ENCODE measurements at regions not wholly inside any gene's neighbourhood (a gene's known extent, or its start where the extent isn't known, plus 50 kb on each side); places are given as distances from the start of the nearest gene placed in this dataset.

GRCh38 chr2:76472946-76473345 is 762.2 kb upstream of the GCFC2 start:
- ATAC-seq (no peak), DNase-seq (no peak)
- intact Hi-C loops (cut with micrococcal nuclease) = no loop called here

DNA sequence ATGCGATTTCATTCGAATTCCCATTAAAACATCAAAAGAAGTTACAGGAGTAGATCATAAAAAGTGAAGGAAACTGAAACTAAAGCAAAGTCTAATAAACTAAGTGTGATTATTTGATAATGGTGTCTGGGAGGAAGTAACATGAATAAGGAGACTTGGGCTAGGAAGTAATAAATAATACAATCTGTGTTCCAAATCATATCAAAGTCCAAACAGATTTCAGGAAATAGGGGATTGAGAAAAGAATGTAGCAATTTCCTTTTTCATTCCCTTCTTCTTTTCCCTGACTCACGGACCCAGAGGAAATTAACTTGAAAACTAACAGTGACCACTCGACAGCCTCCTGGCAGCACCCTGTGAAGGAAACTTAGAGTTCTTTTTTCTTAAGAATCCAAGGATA is 758.4 kb upstream of the GCFC2 start:
- intact Hi-C loops (cut with micrococcal nuclease) = no loop called here
- no peak for DNase-seq
- no peak for ATAC-seq

GRCh38 chr2:76467326-76467725 is 756.6 kb upstream of the GCFC2 start:
- ATAC-seq = no peak
- no peak for DNase-seq
- intact Hi-C loops (cut with micrococcal nuclease) = no loop called here

DNA sequence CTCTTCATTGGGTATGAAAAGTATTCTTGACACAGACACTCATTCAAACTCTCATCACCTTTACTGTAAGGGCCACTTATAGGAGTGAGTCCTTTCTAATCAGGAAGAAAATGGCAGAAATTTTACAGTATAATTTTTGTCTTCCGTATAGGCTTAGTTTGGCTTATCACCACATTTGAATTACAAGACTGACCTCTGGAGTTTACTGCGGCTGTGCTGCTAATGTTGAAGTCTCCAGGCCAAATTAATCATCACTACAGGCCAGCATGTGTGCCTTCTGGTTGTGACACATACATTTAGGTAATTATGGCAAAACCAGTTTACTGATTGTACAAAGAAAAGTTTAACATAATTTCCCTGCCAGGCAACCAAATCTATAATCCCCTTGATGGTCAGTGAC is 753.6 kb upstream of the GCFC2 start:
- DNase-seq = no peak
- intact Hi-C loops (cut with micrococcal nuclease) = no loop called here
- ATAC-seq = no peak

- intact Hi-C loops (cut with micrococcal nuclease) = no loop called here
- ATAC-seq (no peak), DNase-seq (no peak)
These were observed 750.7 kb upstream of the GCFC2 start for GRCh38 chr2:76461431-76461830.

DNA sequence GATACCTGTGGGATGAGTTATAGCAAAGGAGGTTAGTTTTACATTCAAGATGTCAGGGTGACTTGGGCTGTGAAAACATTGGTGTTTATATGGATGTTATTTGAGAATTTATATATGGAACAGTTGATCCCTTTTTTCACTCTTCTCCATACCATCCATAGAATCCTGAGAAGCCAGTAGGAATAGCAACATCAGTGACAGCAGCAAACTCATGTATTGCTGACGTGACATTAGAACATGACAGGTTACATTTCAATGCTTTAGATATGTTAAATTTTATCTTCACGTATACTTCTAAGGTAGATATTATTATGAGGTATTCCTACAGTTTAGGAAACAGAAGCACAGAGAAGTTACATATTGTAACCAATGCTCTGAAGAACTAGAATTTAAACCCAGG is 745.2 kb upstream of the GCFC2 start:
- intact Hi-C loops (cut with micrococcal nuclease) = no loop called here
- ATAC-seq = no peak

DNA sequence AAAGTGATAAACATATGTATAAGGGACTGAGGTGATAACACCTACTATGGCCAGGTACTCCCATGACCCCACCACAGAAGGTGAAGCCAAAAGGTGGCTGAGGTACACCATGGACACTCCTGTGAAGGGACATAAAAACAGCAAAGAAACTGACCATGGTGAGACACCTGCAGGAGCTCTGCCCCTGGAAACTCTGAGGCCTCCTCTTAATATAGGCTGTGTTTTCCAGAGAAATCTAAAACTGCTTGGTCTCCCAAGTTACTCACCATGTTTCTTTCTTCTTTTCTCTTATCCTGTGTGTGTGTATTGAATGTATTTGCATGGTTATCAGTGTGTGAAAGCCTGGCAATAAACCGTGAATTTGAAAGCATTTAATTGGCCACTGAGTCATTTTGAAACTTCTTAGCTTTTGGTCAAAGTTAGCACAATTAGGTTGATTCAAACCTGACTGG is 739.3 kb upstream of the GCFC2 start:
- intact Hi-C loops (cut with micrococcal nuclease) = no loop called here
- DNase-seq (no peak), ATAC-seq (no peak)

More for the DNA sequence above, 745.2 kb upstream of the GCFC2 start:
- DNase-seq = no peak

DNA sequence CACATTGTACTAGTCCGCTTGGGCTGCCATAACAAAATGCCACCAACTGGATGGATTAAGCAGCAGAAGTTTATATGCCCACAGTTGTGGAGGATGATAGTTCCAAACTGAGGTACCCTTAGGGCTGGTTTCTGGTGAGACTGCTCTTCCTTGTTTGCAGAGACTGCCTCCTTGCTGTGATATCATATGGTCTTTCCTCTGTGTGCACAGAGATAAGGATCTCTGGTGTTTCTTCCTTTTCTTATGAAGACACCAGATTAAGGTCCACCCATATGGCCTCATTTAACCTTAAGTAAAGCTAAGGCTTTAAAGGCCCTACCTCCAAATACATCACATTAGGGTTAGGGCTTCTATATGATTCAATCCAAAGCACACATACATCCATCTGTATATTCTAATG is 738.2 kb upstream of the GCFC2 start:
- intact Hi-C loops (cut with micrococcal nuclease) = no loop called here
- DNase-seq (no peak), ATAC-seq (no peak)

DNA sequence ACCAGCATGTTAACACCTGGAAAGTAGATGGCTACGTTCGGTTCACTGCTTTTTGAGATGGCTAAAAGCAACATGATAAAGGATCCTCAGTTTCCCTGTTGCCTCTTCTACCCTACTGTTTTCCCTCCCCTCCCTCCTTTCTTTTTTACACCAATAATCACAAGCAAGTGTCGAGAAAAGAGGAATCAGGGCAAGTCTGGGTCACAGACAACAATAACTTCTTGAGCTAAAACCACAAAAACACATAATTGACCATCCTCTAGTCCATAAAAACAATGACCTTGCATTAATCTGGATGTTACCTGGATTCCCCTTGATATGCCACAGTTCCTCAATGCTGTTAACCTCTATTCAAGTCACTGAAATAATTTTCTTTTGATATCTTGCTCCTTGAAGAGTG is 736.6 kb upstream of the GCFC2 start:
- ATAC-seq = no peak
- no peak for DNase-seq
- intact Hi-C loops (cut with micrococcal nuclease) = no loop called here

GRCh38 chr2:76446872-76447271 is 736.2 kb upstream of the GCFC2 start:
- intact Hi-C loops (cut with micrococcal nuclease) = no loop called here
- ATAC-seq = no peak

DNA sequence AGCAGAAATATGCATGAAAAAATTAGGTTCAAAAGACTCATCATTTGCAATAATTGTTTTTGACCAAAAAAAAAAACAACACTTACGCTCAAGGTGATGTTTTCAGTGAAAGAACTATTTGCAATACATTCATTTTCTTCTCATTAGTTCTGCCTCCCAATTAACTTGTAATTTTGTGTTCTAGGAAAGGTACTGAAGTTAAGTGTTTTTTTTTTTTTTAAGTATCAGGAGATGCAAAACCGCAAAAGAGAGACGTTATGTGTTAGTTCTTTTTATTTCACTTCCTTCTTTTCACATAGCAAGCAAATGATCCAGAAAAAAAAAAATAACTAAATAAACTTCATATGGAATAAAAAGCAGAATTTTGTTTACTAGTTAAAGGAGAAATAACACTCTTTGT is 735.2 kb upstream of the GCFC2 start:
- intact Hi-C loops (cut with micrococcal nuclease) = no loop called here
- ATAC-seq (no peak), DNase-seq (no peak)

More at GRCh38 chr2:76446872-76447271, 736.2 kb upstream of the GCFC2 start:
- DNase-seq = no peak

DNA sequence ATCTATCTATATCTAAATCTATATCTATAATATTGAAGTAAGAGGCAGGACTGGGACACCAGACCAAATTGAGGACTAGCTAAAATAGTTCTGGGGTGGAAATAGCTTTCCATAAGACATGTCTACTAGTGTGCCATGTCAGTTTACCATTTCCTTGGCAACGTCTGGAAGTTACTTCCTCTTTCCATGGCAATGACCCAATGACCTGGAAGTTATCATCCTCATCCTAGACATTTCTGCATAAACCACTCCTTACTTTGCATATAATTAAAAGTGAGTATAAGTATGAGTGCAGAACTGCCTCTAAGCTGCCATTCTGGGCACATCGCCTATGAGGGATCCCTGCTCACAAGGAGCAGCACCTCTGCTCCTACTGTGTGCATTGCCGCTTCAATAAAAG is 734.0 kb upstream of the GCFC2 start:
- no peak for ATAC-seq
- intact Hi-C loops (cut with micrococcal nuclease) = no loop called here
- no peak for DNase-seq

- no peak for ATAC-seq
- intact Hi-C loops (cut with micrococcal nuclease) = no loop called here
These were observed 726.8 kb upstream of the GCFC2 start for GRCh38 chr2:76437564-76437963.

GRCh38 chr2:76429374-76429773 is 718.7 kb upstream of the GCFC2 start:
- intact Hi-C loops (cut with micrococcal nuclease) = no loop called here
- ATAC-seq = no peak
- no peak for DNase-seq

More at GRCh38 chr2:76437564-76437963, 726.8 kb upstream of the GCFC2 start:
- no peak for DNase-seq

- no peak for ATAC-seq
- intact Hi-C loops (cut with micrococcal nuclease) = no loop called here
- DNase-seq = no peak
These were observed 716.7 kb upstream of the GCFC2 start for GRCh38 chr2:76427452-76427851.

- intact Hi-C loops (cut with micrococcal nuclease) = no loop called here
- ATAC-seq (no peak), DNase-seq (no peak)
These were observed 705.1 kb upstream of the GCFC2 start for GRCh38 chr2:76415821-76416220.

- ATAC-seq (no peak), DNase-seq (no peak)
- intact Hi-C loops (cut with micrococcal nuclease) = no loop called here
These were observed 702.7 kb upstream of the GCFC2 start for GRCh38 chr2:76413436-76413835.

DNA sequence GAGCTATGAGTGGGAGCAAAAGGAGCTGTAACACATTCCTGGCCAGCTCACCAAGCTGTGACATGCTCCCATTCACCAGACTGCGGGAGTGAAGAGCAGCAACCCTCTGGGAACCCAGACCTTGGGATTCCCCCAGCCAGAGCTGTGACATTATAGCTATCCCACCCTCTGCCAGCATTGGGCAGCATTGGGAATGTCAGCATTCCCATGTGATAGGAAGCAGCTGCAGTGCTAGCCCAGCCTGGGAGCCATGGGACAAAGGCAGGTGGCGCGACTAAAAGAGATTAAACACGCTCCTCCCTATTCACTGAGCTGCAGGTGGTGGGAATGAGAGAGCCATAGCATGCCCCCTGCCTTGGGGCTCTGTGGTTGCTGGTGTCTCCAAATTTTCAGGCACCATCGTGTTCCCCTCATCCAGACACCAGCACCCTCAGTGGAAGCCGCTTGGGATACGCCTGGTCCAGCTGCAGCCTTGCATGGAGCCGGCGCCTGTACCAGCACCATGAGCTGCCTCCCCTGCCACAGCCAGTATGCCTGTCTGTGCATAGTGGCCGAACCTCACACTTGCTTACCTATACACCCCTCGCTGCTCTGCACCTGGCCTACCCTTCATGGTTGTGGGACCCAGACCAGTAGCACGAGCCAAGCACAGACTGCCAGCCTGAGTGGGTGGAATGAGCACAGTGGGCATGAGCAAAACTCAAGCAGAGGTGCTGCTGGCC is 695.6 kb upstream of the GCFC2 start:
- DNase-seq (no peak), ATAC-seq (no peak)
- intact Hi-C loops (cut with micrococcal nuclease) = no loop called here

DNA sequence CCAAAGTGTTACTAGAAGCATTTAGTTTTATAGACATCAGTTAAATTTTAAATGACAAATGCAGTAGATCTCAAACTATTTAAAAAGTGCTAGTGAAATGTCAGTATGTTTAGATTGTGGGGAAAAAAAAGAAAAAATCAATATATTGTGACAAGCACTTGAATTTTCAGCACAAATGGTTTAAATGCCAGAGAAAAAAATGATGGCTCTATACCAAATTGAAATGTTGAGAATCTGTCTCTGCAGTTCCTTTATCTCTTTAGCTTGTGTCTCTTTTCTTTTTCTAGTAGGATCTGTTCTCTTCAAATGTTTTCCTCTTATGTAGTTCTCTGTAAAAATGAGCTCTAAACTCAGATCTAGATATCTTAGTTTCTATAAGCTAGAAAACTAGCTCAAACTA is 682.6 kb upstream of the GCFC2 start:
- ATAC-seq (no peak), DNase-seq (no peak)
- intact Hi-C loops (cut with micrococcal nuclease) = no loop called here

- no peak for DNase-seq
- ATAC-seq = peak; percentile 38
- intact Hi-C loops (cut with micrococcal nuclease) = no loop called here
These were observed 681.0 kb upstream of the GCFC2 start for GRCh38 chr2:76391678-76392077.

DNA sequence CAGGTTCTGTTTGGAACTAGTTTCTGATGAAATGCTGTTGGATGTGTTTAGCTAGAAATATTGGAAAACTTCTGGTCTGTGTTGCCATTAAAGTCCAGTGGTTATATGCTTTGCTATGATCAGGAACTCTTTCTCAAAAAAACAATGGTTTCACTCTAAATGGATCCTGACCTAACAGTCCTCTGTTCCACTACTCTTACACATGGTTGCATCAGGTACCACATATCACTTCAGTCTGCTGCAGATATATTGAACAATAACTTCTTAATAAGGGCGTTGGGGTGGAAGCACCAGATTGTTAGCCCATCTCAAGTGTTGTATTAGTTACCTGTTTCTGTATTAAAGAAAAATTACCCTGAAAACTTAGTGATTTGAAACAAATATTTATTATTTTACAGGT is 676.6 kb upstream of the GCFC2 start:
- DNase-seq (no peak), ATAC-seq (no peak)
- intact Hi-C loops (cut with micrococcal nuclease) = no loop called here

DNA sequence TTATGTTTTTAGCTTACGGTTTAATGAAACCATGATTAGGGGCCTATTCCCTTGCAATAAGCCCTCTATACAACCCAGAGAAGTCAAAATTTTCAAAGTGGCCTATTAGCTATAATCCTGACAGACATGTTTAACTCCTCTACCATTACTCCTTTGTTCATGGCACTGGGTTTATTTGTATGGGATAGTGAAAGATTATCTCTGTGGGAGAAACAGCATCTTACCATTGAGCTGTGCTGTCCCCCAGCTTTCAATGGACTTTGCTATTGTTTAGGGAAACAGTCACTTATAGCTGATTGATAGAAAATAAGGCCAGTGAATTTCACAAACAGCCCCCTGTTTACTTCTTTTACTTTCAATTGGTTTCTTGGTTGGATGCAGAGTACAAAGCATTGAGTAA is 675.2 kb upstream of the GCFC2 start:
- ATAC-seq (no peak), DNase-seq (no peak)
- intact Hi-C loops (cut with micrococcal nuclease) = no loop called here

All from left ventricle myocardium superior (tissue), 1 donor.